Esophagus (tissue), 2 donors: ENCODE measurements at regions not wholly inside any gene's neighbourhood (a gene's known extent, or its start where the extent isn't known, plus 50 kb on each side); places are given as distances from the start of the nearest gene placed in this dataset.

Experiments
- H3K27ac ChIP-seq, 2 donors: one replicate each; pipeline ENCODE4 v1.5.1; 2013; ENCODE audit warnings: low read depth in 2 of 2, mild to moderate bottlenecking in 2 of 2, inconsistent platforms in 1 of 2, low read length in 1 of 2, moderate library complexity in 1 of 2
- H3K27me3 ChIP-seq, 2 donors: one replicate each; pipeline ENCODE4 v1.6.1; 2013; ENCODE audit warnings: low read length in 2 of 2, control low read depth in 1 of 2, mild to moderate bottlenecking in 1 of 2; ENCODE audit not compliant: insufficient read depth in 2 of 2, control insufficient read depth in 1 of 2
- H3K36me3 ChIP-seq, 2 donors: one replicate each; pipeline ENCODE4 v1.6.1; 2013; ENCODE audit warnings: low read length in 1 of 2; ENCODE audit not compliant: control insufficient read depth in 2 of 2, insufficient read depth in 2 of 2
- H3K4me1 ChIP-seq, 2 donors: one replicate each; pipeline ENCODE4 v1.6.1; 2013; ENCODE audit warnings: low read length in 1 of 2; ENCODE audit not compliant: control insufficient read depth in 2 of 2, insufficient read depth in 2 of 2
- H3K4me3 ChIP-seq, 2 donors: one replicate each; pipeline ENCODE4 v1.5.1; 2013; ENCODE audit warnings: low read length in 2 of 2, mild to moderate bottlenecking in 2 of 2, low read depth in 1 of 2, moderate library complexity in 1 of 2
- H3K9me3 ChIP-seq, 2 donors: one replicate each; pipeline ENCODE4 v1.6.1; 2013; ENCODE audit warnings: mild to moderate bottlenecking in 2 of 2, low read depth in 1 of 2, low read length in 1 of 2, moderate library complexity in 1 of 2; ENCODE audit not compliant: control insufficient read depth in 2 of 2, insufficient read depth in 1 of 2
- WGBS, 2 donors: extraction: QIAGEN DNeasy Blood & Tissue Kit; methylation state at CpG; one replicate each; pipeline ENCODE4 v1.1.7; 2013; 5-methylcytosine and 5-hydroxymethylcytosine counted together
- donor health status: healthy with polysubstance abuse.
- donor health status: Bipolar disorder and iron deficiency.

GRCh38 chr21:27580276-27580675 lies 613.4 kb upstream of the ADAMTS5 start:
- 87 to 93% methylated on average over 1 of the region's 1 CpG for WGBS, 2 donors
- Histone ChIP-seq H3K4me1 (no peaks in the 10 kb centered on the region), H3K9me3 (no peaks in the 10 kb centered on the region), H3K27me3 (no peaks in the 10 kb centered on the region), H3K4me3 (no peak overlapping the region), H3K36me3 (no peaks in the 10 kb centered on the region), H3K27ac (no peak overlapping the region)

DNA sequence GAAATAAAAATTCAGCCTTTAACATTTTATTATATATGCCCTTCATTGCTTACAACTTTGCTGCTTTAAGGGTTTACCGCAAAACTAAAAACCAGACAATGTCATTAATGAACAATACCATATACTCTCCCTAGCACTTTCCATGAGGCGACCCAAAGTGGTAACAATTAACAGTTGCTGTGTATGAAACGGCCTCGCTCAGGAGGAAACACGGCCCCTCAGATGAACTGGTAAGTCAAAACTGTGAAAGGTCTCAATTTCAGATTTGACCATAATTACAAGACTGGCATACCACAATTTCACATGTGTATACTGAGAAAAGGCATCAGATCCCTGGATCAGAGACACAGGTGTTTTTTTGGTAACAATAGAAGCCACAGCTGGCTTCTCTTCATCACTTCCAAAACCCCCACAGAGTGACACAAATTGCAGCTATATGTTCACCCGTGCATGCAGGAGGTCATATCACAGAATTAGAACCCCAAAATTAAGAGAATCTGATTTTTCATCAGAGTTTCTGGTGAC lies 611.9 kb upstream of the ADAMTS5 start:
- H3K4me1 ChIP-seq: no peaks in the 10 kb centered on the region
- 92 to 93% methylated on average over 6 of the region's 6 CpGs for WGBS, 2 donors
- H3K9me3 ChIP-seq: no peaks in the 10 kb centered on the region
- H3K4me3 ChIP-seq: no peak overlapping the region
- no peak overlapping the region for H3K27ac ChIP-seq
- no peaks in the 10 kb centered on the region for H3K27me3 ChIP-seq
- H3K36me3 ChIP-seq: no peaks in the 10 kb centered on the region

GRCh38 chr21:27572696-27573095 lies 605.8 kb upstream of the ADAMTS5 start:
- no peaks in the 10 kb centered on the region for H3K9me3 ChIP-seq
- 84 to 92% methylated on average over 2 of the region's 2 CpGs for WGBS, 2 donors
- no peak overlapping the region for H3K4me3 ChIP-seq

DNA sequence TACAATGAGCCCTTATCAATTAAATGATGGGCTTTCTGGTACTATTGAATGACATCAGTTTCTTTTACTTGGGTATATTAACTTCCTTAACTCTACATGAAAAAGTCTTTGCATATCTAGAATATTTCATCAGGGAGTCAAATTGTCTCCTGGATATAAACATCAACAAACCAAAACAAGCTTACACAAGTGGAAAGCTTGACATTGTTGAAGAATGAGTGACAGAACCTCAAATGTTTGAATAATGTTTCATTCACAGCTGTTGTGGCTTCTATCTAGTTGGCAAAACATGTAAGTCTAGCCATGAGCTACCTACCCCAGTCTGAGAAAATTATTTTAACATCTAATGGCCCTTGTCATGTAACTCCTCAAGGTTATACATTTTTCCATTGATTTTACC lies 604.8 kb upstream of the ADAMTS5 start:
- H3K27ac ChIP-seq: no peak overlapping the region
- no peaks in the 10 kb centered on the region for H3K9me3 ChIP-seq
- no peaks in the 10 kb centered on the region for H3K36me3 ChIP-seq
- no peaks in the 10 kb centered on the region for H3K27me3 ChIP-seq
- H3K4me3 ChIP-seq: no peak overlapping the region
- H3K4me1 ChIP-seq: no peaks in the 10 kb centered on the region

More at GRCh38 chr21:27572696-27573095, 605.8 kb upstream of the ADAMTS5 start:
- Histone ChIP-seq H3K36me3 (no peaks in the 10 kb centered on the region), H3K4me1 (no peaks in the 10 kb centered on the region), H3K27ac (no peak overlapping the region), H3K27me3 (no peaks in the 10 kb centered on the region)

GRCh38 chr21:27570306-27570868 lies 603.5 kb upstream of the ADAMTS5 start:
- Histone ChIP-seq H3K27me3 (no peaks in the 10 kb centered on the region), H3K4me3 (no peak overlapping the region), H3K36me3 (no peaks in the 10 kb centered on the region), H3K4me1 (no peaks in the 10 kb centered on the region), H3K9me3 (no peaks in the 10 kb centered on the region), H3K27ac (peak overlapping the region in 1 of 2 donors; percentile 71)
- 57 to 66% methylated on average over 2 of the region's 2 CpGs for WGBS, 2 donors

DNA sequence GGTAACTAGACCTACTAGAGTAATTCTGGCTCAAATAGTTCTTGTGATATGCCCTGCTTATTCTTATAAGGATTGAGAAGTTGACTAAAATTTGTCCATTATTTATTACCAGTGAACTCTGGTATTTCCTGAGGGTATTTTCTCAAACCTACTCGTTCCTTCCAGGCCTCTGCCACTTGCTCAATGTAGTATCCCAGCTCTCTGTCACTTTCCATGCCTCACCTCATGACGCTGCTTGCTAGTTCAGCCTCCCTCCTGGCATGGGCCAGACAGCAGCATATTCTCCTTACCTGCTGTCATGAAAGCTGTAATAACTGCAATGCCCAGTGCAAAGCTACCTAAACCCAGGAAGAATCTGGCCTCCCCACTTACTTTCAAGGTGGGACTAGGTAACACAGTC lies 602.9 kb upstream of the ADAMTS5 start:
- 52 to 65% methylated on average over 2 of the region's 2 CpGs for WGBS, 2 donors
- H3K4me3 ChIP-seq: no peak overlapping the region
- no peaks in the 10 kb centered on the region for H3K36me3 ChIP-seq

DNA sequence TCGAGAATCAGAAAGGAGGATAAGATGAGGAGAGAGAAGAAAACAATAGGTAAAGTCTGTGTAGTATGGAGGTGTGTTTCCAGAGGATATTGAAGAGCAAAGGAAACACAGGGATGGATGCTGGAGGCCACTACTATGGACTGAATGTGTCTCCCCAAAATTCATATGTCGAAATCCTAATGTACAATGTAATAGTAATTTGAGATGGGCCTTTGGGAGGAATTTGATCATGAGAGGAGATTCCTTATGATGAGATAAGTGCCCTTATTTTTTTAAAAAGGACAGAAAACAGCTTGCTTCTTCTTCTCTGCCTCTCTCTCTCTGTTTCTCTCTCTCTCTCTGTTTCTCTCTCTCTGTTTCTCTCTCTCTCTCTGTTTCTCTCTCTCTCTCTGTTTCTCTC lies 602.2 kb upstream of the ADAMTS5 start:
- WGBS, 2 donors: 81 to 95% methylated on average over 2 of the region's 2 CpGs
- no peak overlapping the region for H3K4me3 ChIP-seq
- H3K27me3 ChIP-seq: no peaks in the 10 kb centered on the region
- H3K36me3 ChIP-seq: no peaks in the 10 kb centered on the region
- H3K4me1 ChIP-seq: no peaks in the 10 kb centered on the region
- H3K9me3 ChIP-seq: no peaks in the 10 kb centered on the region
- H3K27ac ChIP-seq: no peak overlapping the region

More for the DNA sequence above, 602.9 kb upstream of the ADAMTS5 start:
- Histone ChIP-seq H3K9me3 (no peaks in the 10 kb centered on the region), H3K27ac (peak overlapping the region in 1 of 2 donors; percentile 71), H3K4me1 (no peaks in the 10 kb centered on the region), H3K27me3 (no peaks in the 10 kb centered on the region)

- 82% methylated on average over 1 of the region's 1 CpG for WGBS, 2 donors
- Histone ChIP-seq H3K27me3 (no peaks in the 10 kb centered on the region), H3K27ac (no peak overlapping the region), H3K4me3 (no peak overlapping the region), H3K4me1 (no peaks in the 10 kb centered on the region), H3K9me3 (no peaks in the 10 kb centered on the region), H3K36me3 (no peaks in the 10 kb centered on the region)
Observed at GRCh38 chr21:27567381-27567780, 600.5 kb upstream of the ADAMTS5 start.

DNA sequence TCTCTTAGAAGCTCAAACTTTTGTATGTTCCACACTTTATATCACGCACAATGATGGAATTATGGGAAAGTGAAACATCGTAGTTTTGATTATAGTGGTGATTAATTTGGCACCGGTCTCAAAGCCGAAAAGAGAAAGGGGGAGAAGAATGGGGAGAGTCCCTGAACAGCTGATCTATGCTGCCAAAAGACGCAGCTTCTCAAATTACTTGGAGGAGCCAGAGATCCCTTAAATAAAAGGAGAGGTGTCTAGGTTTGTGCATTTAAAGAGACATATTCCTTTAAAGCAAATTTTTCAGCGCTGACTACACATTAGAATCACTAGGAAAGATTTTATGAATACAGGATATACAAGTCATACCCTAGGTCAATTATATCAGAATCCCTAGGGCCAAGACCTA lies 599.6 kb upstream of the ADAMTS5 start:
- Histone ChIP-seq H3K4me1 (no peaks in the 10 kb centered on the region), H3K4me3 (no peak overlapping the region), H3K27me3 (no peaks in the 10 kb centered on the region), H3K36me3 (no peaks in the 10 kb centered on the region), H3K9me3 (no peaks in the 10 kb centered on the region), H3K27ac (no peak overlapping the region)
- WGBS, 2 donors: 57 to 69% methylated on average over 6 of the region's 6 CpGs

DNA sequence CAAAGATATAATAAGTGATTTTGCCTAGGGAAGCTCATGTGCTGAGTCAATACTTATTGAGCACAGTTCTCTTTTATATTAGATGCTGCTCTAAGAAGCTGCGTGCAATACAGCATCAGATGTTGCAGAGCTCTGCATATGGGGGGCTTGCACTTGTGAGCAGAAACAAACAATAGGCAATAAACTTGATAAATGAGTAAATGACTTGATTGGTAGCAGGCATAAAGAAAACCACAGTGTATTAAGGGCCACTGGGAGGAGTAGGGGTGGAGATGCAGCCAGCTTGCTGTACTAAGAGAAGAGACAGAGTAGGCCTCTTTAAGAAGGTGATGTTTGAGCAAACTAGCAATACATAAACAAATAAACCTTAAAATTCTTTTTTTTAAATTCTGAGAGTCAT lies 598.5 kb upstream of the ADAMTS5 start:
- Histone ChIP-seq H3K36me3 (no peaks in the 10 kb centered on the region), H3K27ac (no peak overlapping the region)
- whole genome bisulfite sequencing, 2 donors: 89 to 95% methylated on average over 1 of the region's 1 CpG

More for the DNA sequence above, 598.5 kb upstream of the ADAMTS5 start:
- Histone ChIP-seq H3K9me3 (no peaks in the 10 kb centered on the region), H3K4me3 (no peak overlapping the region), H3K4me1 (no peaks in the 10 kb centered on the region), H3K27me3 (no peaks in the 10 kb centered on the region)
